WTC11 (cell line): ENCODE measurements at regions not wholly inside any gene's neighbourhood (a gene's known extent, or its start where the extent isn't known, plus 50 kb on each side); places are given as distances from the start of the nearest gene placed in this dataset.
A peak's percentile ranks its signal among the peaks of the same experiment; 100 is the strongest.
"Not testable (repeated sequence)": the region's sequence is repeated elsewhere in the genome, so short reads cannot be mapped to it uniquely, and the experiment has no call there.

Experiments
- ATAC-seq: fragments of 200-7000 bp; cut with Tn5 transposase; 2 replicates; pipeline ENCODE4 v1.10.0; 2021; ENCODE audit warnings: mild to moderate bottlenecking, moderate library complexity
- CTCF ChIA-PET: fragments of 300-600 bp; sonication (Branson Sonifier 250); formaldehyde crosslinking; loops from one replicate; lab custom pipeline; 2021; ENCODE audit warnings: antibody characterized with exemption; lab: Charles Lee
- POLR2A ChIA-PET: fragments of 350-600 bp; sonication (Branson Sonifier 250); formaldehyde crosslinking; loops from one replicate; lab custom pipeline; 2021; ENCODE audit warnings: antibody characterized with exemption; lab: Charles Lee
- DNase-seq: peaks from one replicate; pipeline ENCODE4 v3.0.0; 2021; ENCODE audit warnings: low spot score
- H3K27ac Mint-ChIP-seq: 2 replicates; pipeline ENCODE4 v1.8.0; 2021; ENCODE audit warnings: mixed read lengths
- H3K27me3 Mint-ChIP-seq: 2 replicates; pipeline ENCODE4 v1.8.0; 2021; ENCODE audit warnings: low read depth, mild to moderate bottlenecking, moderate library complexity, mixed read lengths
- H3K36me3 Mint-ChIP-seq: 2 replicates; pipeline ENCODE4 v1.8.0; 2021; ENCODE audit warnings: mixed read lengths
- H3K4me1 Mint-ChIP-seq: 2 replicates; pipeline ENCODE4 v1.8.0; 2022; ENCODE audit warnings: mixed read lengths
- H3K4me3 Mint-ChIP-seq: 2 replicates; pipeline ENCODE4 v1.8.0; 2021; ENCODE audit warnings: mild to moderate bottlenecking, moderate library complexity, mixed read lengths
- H3K9me3 Mint-ChIP-seq: 2 replicates; pipeline ENCODE4 v1.8.0; 2021; ENCODE audit warnings: mixed read lengths
- ATF2 ChIP-seq: sonication (generic); formaldehyde crosslinking; IDR thresholded peaks from 2 replicates; pipeline ENCODE4 v1.8.1; 2022; ENCODE audit warnings: low read depth, missing genetic modification reagents, borderline replicate concordance
- CREM ChIP-seq: sonication (generic); formaldehyde crosslinking; IDR thresholded peaks from 2 replicates; pipeline ENCODE4 v1.8.1; 2022; ENCODE audit warnings: mild to moderate bottlenecking, missing genetic modification reagents, moderate library complexity
- RELA ChIP-seq: sonication (generic); formaldehyde crosslinking; IDR thresholded peaks from 2 replicates; pipeline ENCODE4 v1.8.1; 2022; ENCODE audit warnings: missing genetic modification reagents, mild to moderate bottlenecking, borderline replicate concordance
- ZNF121 ChIP-seq: sonication (generic); formaldehyde crosslinking; IDR thresholded peaks from 2 replicates; pipeline ENCODE4 v1.8.0; 2023; ENCODE audit warnings: missing genetic modification reagents
- ZNF671 ChIP-seq: fragments of 250-450 bp; sonication (Bioruptor Pico); IDR thresholded peaks from 2 replicates; pipeline ENCODE4 v1.8.0; 2021; ENCODE audit warnings: mild to moderate bottlenecking
- TF ChIP-seq, protein P1 (sequence below): sonication (generic); formaldehyde crosslinking; IDR thresholded peaks from 2 replicates; pipeline ENCODE4 v1.8.0; 2023; ENCODE audit warnings: missing genetic modification reagents

DNA sequence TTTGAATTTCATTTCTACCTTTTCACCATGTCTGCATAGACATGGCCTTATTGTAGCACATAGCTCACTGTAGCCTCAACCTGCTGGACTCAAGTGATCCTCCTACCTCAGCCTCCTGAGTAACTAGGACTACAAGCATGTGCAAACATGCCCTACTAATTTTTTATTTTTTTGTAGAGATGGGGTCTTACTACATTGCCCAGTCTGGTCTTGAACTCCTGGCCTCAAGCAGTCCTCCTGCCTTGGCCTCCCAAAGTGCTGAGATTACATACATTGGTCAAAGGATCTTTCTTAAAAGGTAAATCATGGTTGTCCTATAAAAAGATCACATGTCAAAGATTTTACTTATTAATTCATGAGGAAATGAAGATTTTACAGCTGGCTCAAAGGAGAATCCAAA, 57.2 kb upstream of the GOLGA8B start:
- POLR2A ChIA-PET, result no interaction called here
- Mint-ChIP-seq H3K27ac (no peak overlapping the region), H3K4me3 (no peak overlapping the region), H3K9me3 (peaks cover 13% of the 10 kb centered on the region), H3K36me3 (peaks cover 3% of the 10 kb centered on the region; the same call in 1 of the 2 replicates), H3K27me3 (no peaks in the 10 kb centered on the region), H3K4me1 (no peaks in the 10 kb centered on the region)
- DNase-seq (no peak), ATAC-seq (no peak)
- TF ChIP-seq, protein P1, sequence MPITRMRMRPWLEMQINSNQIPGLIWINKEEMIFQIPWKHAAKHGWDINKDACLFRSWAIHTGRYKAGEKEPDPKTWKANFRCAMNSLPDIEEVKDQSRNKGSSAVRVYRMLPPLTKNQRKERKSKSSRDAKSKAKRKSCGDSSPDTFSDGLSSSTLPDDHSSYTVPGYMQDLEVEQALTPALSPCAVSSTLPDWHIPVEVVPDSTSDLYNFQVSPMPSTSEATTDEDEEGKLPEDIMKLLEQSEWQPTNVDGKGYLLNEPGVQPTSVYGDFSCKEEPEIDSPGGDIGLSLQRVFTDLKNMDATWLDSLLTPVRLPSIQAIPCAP (CRISPR knock-in tag), result no peak
- peak; percentile 73 for TF ChIP-seq ZNF121
- no peak for TF ChIP-seq ATF2 (CRISPR knock-in tag)
- CTCF ChIA-PET, result no interaction called here

DNA sequence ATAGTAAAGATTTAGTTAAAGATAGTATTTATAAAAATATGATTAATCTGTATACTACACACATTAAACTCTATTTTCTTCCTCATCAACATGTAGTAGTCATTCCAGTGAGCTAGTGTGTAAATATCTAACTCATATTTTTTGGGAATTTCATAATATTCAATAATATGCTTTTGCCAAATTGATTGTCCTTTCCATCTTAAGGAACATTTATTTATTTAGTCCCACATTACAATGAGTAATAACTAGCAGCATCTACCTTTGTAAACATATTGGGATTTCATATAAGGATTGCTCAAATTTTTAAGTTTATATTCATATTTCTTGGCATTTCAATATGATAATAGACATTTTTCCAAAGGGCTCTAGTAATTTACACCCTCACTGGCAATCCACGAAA, 53.9 kb upstream of the GOLGA8B start:
- Mint-ChIP-seq H3K4me3 (no peak overlapping the region), H3K9me3 (peaks cover 15% of the 10 kb centered on the region), H3K36me3 (no peaks in the 10 kb centered on the region), H3K4me1 (no peaks in the 10 kb centered on the region), H3K27ac (no peak overlapping the region), H3K27me3 (no peaks in the 10 kb centered on the region; the same call in 1 of the 2 replicates)
- DNase-seq (no peak), ATAC-seq (no peak)
- POLR2A ChIA-PET, result no interaction called here
- TF ChIP-seq CREM (CRISPR knock-in tag) (no peak), RELA (CRISPR knock-in tag) (no peak), ZNF671 (CRISPR knock-in tag) (no peak)
- CTCF ChIA-PET, result no interaction called here

DNA sequence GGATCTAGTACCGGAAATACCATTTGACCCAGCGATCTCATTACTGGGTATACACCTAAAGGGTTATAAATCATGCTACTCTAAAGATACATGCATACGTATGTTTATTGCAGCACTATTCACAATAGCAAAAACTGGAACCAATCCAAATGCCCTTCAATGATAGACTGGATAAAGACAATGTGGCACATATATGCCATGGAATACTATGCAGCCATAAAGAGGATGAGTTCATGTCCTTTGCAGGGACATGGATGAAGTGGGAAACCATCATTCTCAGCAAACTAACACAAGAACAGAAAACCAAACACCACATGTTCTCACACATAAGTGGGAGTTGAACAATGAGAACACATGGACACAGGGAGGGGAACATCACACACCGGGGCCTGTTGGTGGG, 50.2 kb upstream of the GOLGA8B start:
- DNase-seq, H3K4me3 Mint-ChIP-seq, H3K27ac Mint-ChIP-seq, H3K27me3 Mint-ChIP-seq, H3K4me1 Mint-ChIP-seq, CTCF ChIA-PET, ATAC-seq, POLR2A ChIA-PET, H3K36me3 Mint-ChIP-seq: not testable (repeated sequence)
- H3K9me3 Mint-ChIP-seq, result peaks cover 17% of the 10 kb centered on the region
